GM12878 (cell line): ENCODE measurements at regions not wholly inside any gene's neighbourhood (a gene's known extent, or its start where the extent isn't known, plus 50 kb on each side); places are given as distances from the start of the nearest gene placed in this dataset.

Experiments used
- ATAC-seq: fragments of 200-7000 bp; cut with Tn5 transposase; 3 replicates; pipeline ENCODE4 v1.9.1; 2020; ENCODE audit warnings: mild to moderate bottlenecking, moderate library complexity
- BruUV-seq: library from RNA; stranded (reverse); fragments of 400-500 nt; replicated peaks from 2 replicates; lab custom pipeline; 2021; lab: Mats Ljungman, UMichigan
- CTCF ChIA-PET: fragments of 300-600 bp; sonication (Branson Sonifier 250); formaldehyde crosslinking; extraction: SDS; loops from one replicate; lab custom pipeline; 2021; ENCODE audit warnings: inconsistent platforms; lab: Yijun Ruan, JAX
- POLR2A ChIA-PET: fragments of 350-600 bp; formaldehyde crosslinking; extraction: SDS; loops from one replicate; lab custom pipeline; 2021; ENCODE audit warnings: inconsistent platforms; lab: Charles Lee
- RAD21 ChIA-PET: fragments of 300-600 bp; sonication (Branson Sonifier 250); formaldehyde crosslinking; loops from one replicate; lab custom pipeline; 2023; ENCODE audit warnings: antibody characterized with exemption; ENCODE audit not compliant: unreplicated experiment; lab: Charles Lee
- SMC1A ChIA-PET: fragments of 300-600 bp; sonication (Branson Sonifier 250); formaldehyde crosslinking; loops from one replicate; lab custom pipeline; 2023; ENCODE audit not compliant: unreplicated experiment, uncharacterized antibody; lab: Charles Lee
- DNase-seq: peaks from one replicate; pipeline ENCODE4 v3.0.0-alpha.2; 2011; ENCODE audit warnings: low read depth, low spot score
- FAIRE-seq: peaks from 3 replicates; lab custom pipeline; 2011; peaks lifted over from hg19 to GRCh38; lab: Jason Lieb, UNC
- H2AFZ ChIP-seq: 2 replicates; pipeline ENCODE4 v1.6.0; 2011; ENCODE audit warnings: low read depth, low read length, control low read depth; ENCODE audit not compliant: control insufficient read depth
- H3K27ac ChIP-seq: 2 replicates; pipeline ENCODE4 v1.5.1; 2011; ENCODE audit warnings: control low read depth; ENCODE audit not compliant: control insufficient read depth, insufficient read depth
- H3K27me3 ChIP-seq, 2 experiments: replicated peaks in 1 of 2; 2 replicates each; pipeline versions ENCODE4 v1.6.0 to v1.6.1; 2011; ENCODE audit warnings: low read length in 1 of 2; ENCODE audit not compliant: control insufficient read depth in 2 of 2, insufficient read depth in 2 of 2
- H3K36me3 ChIP-seq, 2 experiments: 2 replicates each; pipeline ENCODE4 v1.5.1; 2011; ENCODE audit warnings: low read length in 1 of 2; ENCODE audit not compliant: control insufficient read depth in 2 of 2, insufficient read depth in 2 of 2
- H3K4me1 ChIP-seq: 2 replicates; pipeline ENCODE4 v1.6.1; 2011; ENCODE audit warnings: mild to moderate bottlenecking, low read length, moderate library complexity, mixed read lengths; ENCODE audit not compliant: control insufficient read depth, insufficient read depth
- H3K4me2 ChIP-seq: 2 replicates; pipeline ENCODE4 v1.6.0; 2011; ENCODE audit warnings: control low read depth; ENCODE audit not compliant: control insufficient read depth, insufficient read depth
- H3K4me3 ChIP-seq: fragments of 200-600 bp; sonication (generic); 2 replicates; pipeline ENCODE4 v1.5.1; 2016
- H3K79me2 ChIP-seq: 2 replicates; pipeline ENCODE4 v1.6.0; 2011; ENCODE audit warnings: low read length; ENCODE audit not compliant: control insufficient read depth, insufficient read depth
- H3K9ac ChIP-seq: 2 replicates; pipeline ENCODE4 v1.8.0; 2011; ENCODE audit warnings: low read length, control low read depth, mixed read lengths; ENCODE audit not compliant: control insufficient read depth, insufficient read depth
- H3K9me3 ChIP-seq: replicated peaks from 3 replicates; pipeline ENCODE4 v1.5.1; 2011; ENCODE audit warnings: mild to moderate bottlenecking, low read length; ENCODE audit not compliant: control insufficient read depth, insufficient read depth
- H4K20me1 ChIP-seq: 2 replicates; pipeline ENCODE4 v1.6.0; 2011; ENCODE audit not compliant: control insufficient read depth, insufficient read depth
- ATF7 ChIP-seq: fragments of 450-650 bp; IDR thresholded peaks from 2 replicates; pipeline ENCODE4 v1.6.1; 2016; ENCODE audit warnings: low read depth, mild to moderate bottlenecking
- CBX5 ChIP-seq: sonication (generic); IDR thresholded peaks from 2 replicates; pipeline ENCODE4 v1.6.1; 2016; ENCODE audit warnings: low read depth, moderate library complexity, mild to moderate bottlenecking, inconsistent platforms
- CREM ChIP-seq: IDR thresholded peaks from 2 replicates; pipeline ENCODE4 v1.6.1; 2014; ENCODE audit warnings: antibody characterized with exemption, low read depth
- CTCF ChIP-seq, 3 experiments: IDR thresholded peaks in 2 of 3; conservative IDR thresholded peaks in 1 of 3; 2 replicates each; pipeline ENCODE4 v1.5.1; 2011; ENCODE audit warnings: low read depth in 3 of 3, low read length in 3 of 3, mild to moderate bottlenecking in 3 of 3, control low read depth in 2 of 3, moderate library complexity in 2 of 3, inconsistent platforms in 1 of 3, mixed read lengths in 1 of 3; ENCODE audit not compliant: control insufficient read depth in 2 of 3, insufficient read depth in 1 of 3; ENCODE audit errors: extremely low read depth in 1 of 3
- MYC ChIP-seq: IDR thresholded peaks from 2 replicates; pipeline ENCODE4 v1.6.1; 2011; ENCODE audit warnings: mild to moderate bottlenecking, low read length, moderate library complexity, inconsistent platforms; ENCODE audit not compliant: insufficient read depth, insufficient replicate concordance, insufficient read length, severe bottlenecking
- POLR2AphosphoS2 ChIP-seq: IDR thresholded peaks from 2 replicates; pipeline ENCODE4 v1.6.1; 2011; ENCODE audit warnings: low read depth, mild to moderate bottlenecking, low read length, improper control_type of control experiment, moderate library complexity
- RB1 ChIP-seq: fragments of 450-650 bp; formaldehyde crosslinking; IDR thresholded peaks from 2 replicates; pipeline ENCODE4 v1.6.1; 2017; ENCODE audit warnings: mild to moderate bottlenecking, borderline replicate concordance
- RELA ChIP-seq: fragments of 450-650 bp; IDR thresholded peaks from 2 replicates; pipeline ENCODE4 v1.8.0; 2014; ENCODE audit warnings: borderline replicate concordance; ENCODE audit not compliant: partially characterized antibody
- SPI1 ChIP-seq: IDR thresholded peaks from 2 replicates; pipeline ENCODE4 v1.6.1; 2011; ENCODE audit warnings: low read depth, mild to moderate bottlenecking, low read length, moderate library complexity, borderline replicate concordance; ENCODE audit not compliant: insufficient read depth
- STAT3 ChIP-seq: IDR thresholded peaks from 2 replicates; pipeline ENCODE4 v1.6.1; 2011; ENCODE audit warnings: low read depth, low read length, improper control_type of control experiment
- YY1 ChIP-seq: IDR thresholded peaks from 2 replicates; pipeline ENCODE4 v1.6.1; 2011; ENCODE audit warnings: low read depth, mild to moderate bottlenecking, low read length
- ZBTB33 ChIP-seq: fragments of 450-650 bp; IDR thresholded peaks from 2 replicates; pipeline ENCODE4 v1.6.1; 2017; ENCODE audit warnings: mild to moderate bottlenecking
- ZNF622 ChIP-seq: fragments of 450-650 bp; IDR thresholded peaks from 2 replicates; pipeline ENCODE4 v1.6.1; 2017; ENCODE audit warnings: mild to moderate bottlenecking, inconsistent platforms
- WGBS: methylation state at CpG from one replicate; pipeline ENCODE4 v1.1.6; 2016; ENCODE audit warnings: low lambda C conversion rate; ENCODE audit not compliant: insufficient replicate concordance, insufficient coverage; ENCODE audit errors: missing lambda C conversion rate; 5-methylcytosine and 5-hydroxymethylcytosine counted together
- in situ Hi-C: fragments of 300-500 bp; cut with MboI; formaldehyde crosslinking; loops from 9 replicates; pipeline ENCODE4 v1.14.3; 2018; ENCODE audit warnings: mixed read lengths
- intact Hi-C: fragments of 100-400 bp; cut with micrococcal nuclease; formaldehyde crosslinking; loops from one replicate; pipeline ENCODE4 v1.14.2; 2022; ENCODE audit not compliant: unreplicated experiment
- TF ChIP-seq, protein P1 (sequence below): fragments of 450-650 bp; IDR thresholded peaks from 2 replicates; pipeline ENCODE4 v1.6.1; 2016; ENCODE audit warnings: mild to moderate bottlenecking, moderate library complexity, borderline replicate concordance
- TF ChIP-seq, protein P2 (sequence below): IDR thresholded peaks from 2 replicates; pipeline ENCODE4 v1.6.1; 2012; ENCODE audit warnings: low read length, inconsistent platforms

GRCh38 chr2:129812654-129813053, 166.8 kb upstream of the RAB6C start:
- Histone ChIP-seq H3K4me2 (no peak overlapping the region), H3K9me3 (no peaks in the 10 kb centered on the region; the same call in 2 of the 3 replicates), H2AFZ (no peak overlapping the region), H3K79me2 (no peaks in the 10 kb centered on the region), H3K36me3 (no peaks in the 10 kb centered on the region), H3K27me3 (no peaks in the 10 kb centered on the region), H4K20me1 (no peaks in the 10 kb centered on the region), H3K9ac (no peak overlapping the region), H3K27ac (no peak overlapping the region), H3K4me1 (no peaks in the 10 kb centered on the region), H3K4me3 (no peak overlapping the region)
- in situ Hi-C loops (no loop called here), intact Hi-C loops (no loop called here)
- ChIA-PET CTCF (no interaction called here), RAD21 (no interaction called here), POLR2A (no interaction called here), SMC1A (no interaction called here)
- ATAC-seq (no peak), FAIRE-seq (no peak), DNase-seq (no peak)
- BruUV-seq = no TSS peak
- 0% methylated on average over 2 of the region's 3 CpGs for WGBS
- TF ChIP-seq SPI1 (no peak), ZNF622 (no peak), ATF7 (no peak), ZBTB33 (no peak), YY1 (no peak), RELA (no peak), RB1 (no peak), MYC (no peak), STAT3 (no peak), CTCF (IDR thresholded peaks at IDR 0.05 in 2 of 3, conservative IDR thresholded peaks at IDR 0.05 in 1 of 3; ENCODE audit: control insufficient read depth in 2 of 3, extremely low read depth in 1 of 3, insufficient read depth in 1 of 3, low read depth in 3 of 3, low read length in 3 of 3) (no peak), CREM (no peak), CBX5 (no peak), POLR2AphosphoS2 (no peak)
- TF ChIP-seq, protein P1, sequence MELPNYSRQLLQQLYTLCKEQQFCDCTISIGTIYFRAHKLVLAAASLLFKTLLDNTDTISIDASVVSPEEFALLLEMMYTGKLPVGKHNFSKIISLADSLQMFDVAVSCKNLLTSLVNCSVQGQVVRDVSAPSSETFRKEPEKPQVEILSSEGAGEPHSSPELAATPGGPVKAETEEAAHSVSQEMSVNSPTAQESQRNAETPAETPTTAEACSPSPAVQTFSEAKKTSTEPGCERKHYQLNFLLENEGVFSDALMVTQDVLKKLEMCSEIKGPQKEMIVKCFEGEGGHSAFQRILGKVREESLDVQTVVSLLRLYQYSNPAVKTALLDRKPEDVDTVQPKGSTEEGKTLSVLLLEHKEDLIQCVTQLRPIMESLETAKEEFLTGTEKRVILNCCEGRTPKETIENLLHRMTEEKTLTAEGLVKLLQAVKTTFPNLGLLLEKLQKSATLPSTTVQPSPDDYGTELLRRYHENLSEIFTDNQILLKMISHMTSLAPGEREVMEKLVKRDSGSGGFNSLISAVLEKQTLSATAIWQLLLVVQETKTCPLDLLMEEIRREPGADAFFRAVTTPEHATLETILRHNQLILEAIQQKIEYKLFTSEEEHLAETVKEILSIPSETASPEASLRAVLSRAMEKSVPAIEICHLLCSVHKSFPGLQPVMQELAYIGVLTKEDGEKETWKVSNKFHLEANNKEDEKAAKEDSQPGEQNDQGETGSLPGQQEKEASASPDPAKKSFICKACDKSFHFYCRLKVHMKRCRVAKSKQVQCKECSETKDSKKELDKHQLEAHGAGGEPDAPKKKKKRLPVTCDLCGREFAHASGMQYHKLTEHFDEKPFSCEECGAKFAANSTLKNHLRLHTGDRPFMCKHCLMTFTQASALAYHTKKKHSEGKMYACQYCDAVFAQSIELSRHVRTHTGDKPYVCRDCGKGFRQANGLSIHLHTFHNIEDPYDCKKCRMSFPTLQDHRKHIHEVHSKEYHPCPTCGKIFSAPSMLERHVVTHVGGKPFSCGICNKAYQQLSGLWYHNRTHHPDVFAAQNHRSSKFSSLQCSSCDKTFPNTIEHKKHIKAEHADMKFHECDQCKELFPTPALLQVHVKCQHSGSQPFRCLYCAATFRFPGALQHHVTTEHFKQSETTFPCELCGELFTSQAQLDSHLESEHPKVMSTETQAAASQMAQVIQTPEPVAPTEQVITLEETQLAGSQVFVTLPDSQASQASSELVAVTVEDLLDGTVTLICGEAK = no peak
- TF ChIP-seq, protein P2, sequence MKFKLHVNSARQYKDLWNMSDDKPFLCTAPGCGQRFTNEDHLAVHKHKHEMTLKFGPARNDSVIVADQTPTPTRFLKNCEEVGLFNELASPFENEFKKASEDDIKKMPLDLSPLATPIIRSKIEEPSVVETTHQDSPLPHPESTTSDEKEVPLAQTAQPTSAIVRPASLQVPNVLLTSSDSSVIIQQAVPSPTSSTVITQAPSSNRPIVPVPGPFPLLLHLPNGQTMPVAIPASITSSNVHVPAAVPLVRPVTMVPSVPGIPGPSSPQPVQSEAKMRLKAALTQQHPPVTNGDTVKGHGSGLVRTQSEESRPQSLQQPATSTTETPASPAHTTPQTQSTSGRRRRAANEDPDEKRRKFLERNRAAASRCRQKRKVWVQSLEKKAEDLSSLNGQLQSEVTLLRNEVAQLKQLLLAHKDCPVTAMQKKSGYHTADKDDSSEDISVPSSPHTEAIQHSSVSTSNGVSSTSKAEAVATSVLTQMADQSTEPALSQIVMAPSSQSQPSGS = no peak
